ENCODE measurements at regions not wholly inside any gene's neighbourhood (a gene's known extent, or its start where the extent isn't known, plus 50 kb on each side); places are given as distances from the start of the nearest gene placed in this dataset.

DNA sequence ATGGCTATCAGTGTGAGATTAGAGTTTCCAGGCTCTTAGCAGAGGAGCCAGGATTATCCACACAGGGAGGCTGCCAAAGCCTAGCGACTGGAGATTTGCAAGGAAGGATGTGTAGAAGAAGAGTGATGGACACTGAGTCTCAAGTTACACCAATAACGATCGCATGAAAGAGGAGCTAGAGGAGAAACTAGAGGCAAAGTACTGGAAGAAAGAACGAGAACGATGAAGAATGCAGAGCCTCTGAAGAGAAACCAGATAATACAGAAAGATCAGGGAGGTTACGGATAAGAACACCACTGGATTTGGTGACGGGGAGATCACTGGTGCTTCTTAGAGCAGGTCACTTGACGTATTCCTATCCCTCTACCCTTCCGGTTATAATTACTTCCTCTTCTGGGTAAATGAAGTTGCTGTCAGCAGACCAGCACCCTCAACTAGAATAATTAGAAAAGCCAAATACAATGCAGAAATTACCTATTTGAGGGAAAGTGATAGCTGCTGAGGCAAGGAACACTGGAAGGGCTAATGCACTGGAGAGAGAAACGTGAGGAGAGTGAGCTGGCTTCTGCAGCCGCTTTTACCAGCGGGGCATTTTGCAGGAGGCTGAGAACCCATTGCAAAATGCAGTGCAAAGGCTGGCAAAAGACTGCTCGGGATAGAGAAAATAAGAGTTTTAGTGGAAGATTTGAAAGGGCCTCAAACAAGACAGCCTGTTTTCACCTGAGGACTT, 93.1 kb upstream of the HIF1A start:
- H3K4me3 ChIP-seq = no peak overlapping the region
- no peaks in the 10 kb centered on the region for H3K9me3 ChIP-seq
- H3K36me3 ChIP-seq = no peaks in the 10 kb centered on the region
- no peaks in the 10 kb centered on the region for H3K27me3 ChIP-seq
- H3K4me1 ChIP-seq = peaks cover 0 to 11% (median 0%) of the 10 kb centered on the region in 3 donors
- DNase-seq = no peak
- 75 to 78% methylated on average over 13 of the region's 13 CpGs for WGBS, 2 donors
- no peak overlapping the region for H3K27ac ChIP-seq
- TF ChIP-seq CTCF (IDR thresholded peaks at IDR 0.05) = no peak
- no peak for TF ChIP-seq POLR2A (IDR thresholded peaks at IDR 0.05)
- intact Hi-C loops (cut with DNase I) = no loop called here

- intact Hi-C loops (cut with DNase I) = no loop called here
- no peaks in the 10 kb centered on the region for H3K9me3 ChIP-seq
- WGBS, 2 donors = 33 to 53% methylated on average over 1 of the region's 1 CpG
- TF ChIP-seq CTCF (IDR thresholded peaks at IDR 0.05) (no peak), POLR2A (IDR thresholded peaks at IDR 0.05) (no peak)
- H3K4me3 ChIP-seq = no peak overlapping the region
- no peak overlapping the region for H3K27ac ChIP-seq
- no peaks in the 10 kb centered on the region for H3K36me3 ChIP-seq
- peaks cover 0 to 11% (median 0%) of the 10 kb centered on the region in 3 donors for H3K4me1 ChIP-seq
- DNase-seq = no peak
- no peaks in the 10 kb centered on the region for H3K27me3 ChIP-seq
Observed at GRCh38 chr14:61602733-61603077, 92.6 kb upstream of the HIF1A start.

GRCh38 chr14:61603736-61604135, 91.6 kb upstream of the HIF1A start:
- no peak overlapping the region for H3K27ac ChIP-seq
- no peaks in the 10 kb centered on the region for H3K36me3 ChIP-seq
- H3K27me3 ChIP-seq = no peaks in the 10 kb centered on the region
- no peaks in the 10 kb centered on the region for H3K9me3 ChIP-seq
- DNase-seq = no peak
- H3K4me1 ChIP-seq = peaks cover 0 to 19% (median 5%) of the 10 kb centered on the region in 3 donors
- 81 to 90% methylated on average over 4 of the region's 4 CpGs for WGBS, 2 donors
- H3K4me3 ChIP-seq = no peak overlapping the region
- intact Hi-C loops (cut with DNase I) = no loop called here
- TF ChIP-seq POLR2A (IDR thresholded peaks at IDR 0.05) (no peak), CTCF (IDR thresholded peaks at IDR 0.05) (no peak)

DNA sequence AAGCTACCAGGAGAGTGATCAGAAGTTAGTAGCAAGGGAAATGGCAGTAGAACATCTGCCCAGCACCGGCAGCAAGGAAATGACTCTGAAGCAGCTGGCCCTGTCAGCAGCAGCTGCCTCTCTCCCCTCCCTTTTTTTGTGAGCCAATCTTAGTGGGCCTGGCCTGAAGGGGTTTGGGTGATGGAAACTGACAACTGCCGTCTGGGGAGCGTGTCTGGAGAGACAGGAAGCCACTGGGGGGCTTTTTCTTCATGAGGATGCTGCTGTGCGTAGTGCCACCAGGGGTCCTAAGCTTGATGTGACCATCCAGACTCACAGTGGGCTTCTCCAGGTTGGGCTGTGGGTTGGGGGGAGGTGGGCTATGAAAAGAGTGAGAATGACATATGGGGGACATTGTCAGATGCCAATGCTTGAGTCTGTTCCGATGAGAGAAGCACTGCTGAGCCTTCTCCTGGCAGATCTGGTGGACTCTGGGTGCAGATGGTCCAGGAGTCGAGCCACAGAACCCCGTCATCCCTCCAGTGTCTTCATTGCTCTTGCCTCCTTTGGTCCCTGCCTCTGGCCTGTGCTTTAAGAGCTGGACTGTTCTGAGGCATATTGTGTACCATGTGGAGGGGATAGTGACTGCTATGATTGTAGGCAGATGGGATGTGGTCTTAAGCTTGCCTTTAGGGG, 87.6 kb upstream of the HIF1A start:
- Histone ChIP-seq H3K4me3 (no peak overlapping the region), H3K9me3 (no peaks in the 10 kb centered on the region), H3K36me3 (no peaks in the 10 kb centered on the region), H3K27ac (peak overlapping the region in 1 of 4 donors; percentile 37), H3K4me1 (peaks cover 0 to 22% (median 14%) of the 10 kb centered on the region in 3 donors), H3K27me3 (no peaks in the 10 kb centered on the region)
- 72 to 86% methylated on average over 5 to 7 of the region's 7 CpGs for WGBS, 2 donors
- no peak for DNase-seq
- TF ChIP-seq CTCF (IDR thresholded peaks at IDR 0.05) (no peak), POLR2A (IDR thresholded peaks at IDR 0.05) (no peak)
- intact Hi-C loops (cut with DNase I) = no loop called here

Data from esophagus squamous epithelium (tissue), 5 donors.